Gastrocnemius medialis (tissue), 4 donors: ENCODE measurements at regions not wholly inside any gene's neighbourhood (a gene's known extent, or its start where the extent isn't known, plus 50 kb on each side); places are given as distances from the start of the nearest gene placed in this dataset.

Source experiments
- CTCF ChIP-seq, 5 experiments: fragments of 450-650 bp in 3 of 5; fragments of 200-600 bp in 2 of 5; sonication (generic) in 2 of 5; IDR thresholded peaks in 4 of 5; conservative IDR thresholded peaks in 1 of 5; 1 replicate in 4 of 5; 2 replicates in 1 of 5; pipeline ENCODE4 v1.5.1; 2016 to 2019; ENCODE audit warnings: antibody characterized with exemption in 5 of 5, mild to moderate bottlenecking in 3 of 5, moderate library complexity in 3 of 5
- POLR2A ChIP-seq, 2 donors: fragments of 450-650 bp; IDR thresholded peaks; one replicate each; pipeline ENCODE4 v1.6.1; 2017; ENCODE audit warnings: antibody characterized with exemption in 2 of 2, mild to moderate bottlenecking in 2 of 2, moderate library complexity in 2 of 2

- TF ChIP-seq POLR2A (IDR thresholded peaks at IDR 0.05): no peak
- no peak for TF ChIP-seq CTCF (IDR thresholded peaks at IDR 0.05 in 4 of 5, conservative IDR thresholded peaks at IDR 0.05 in 1 of 5)
These were observed 111.6 kb downstream of the MAGEB17 start for GRCh38 chrX:16278927-16279326.
